GM21423 (cell line): ENCODE measurements at regions not wholly inside any gene's neighbourhood (a gene's known extent, or its start where the extent isn't known, plus 50 kb on each side); places are given as distances from the start of the nearest gene placed in this dataset.
"Not testable (repeated sequence)": the region's sequence is repeated elsewhere in the genome, so short reads cannot be mapped to it uniquely, and the experiment has no call there.

ENCODE experiments used
- ATAC-seq: cut with Tn5 transposase; IDR thresholded peaks from one replicate; pipeline ENCODE4 v1.9.1; 2021; ENCODE audit warnings: mild to moderate bottlenecking, moderate library complexity; ENCODE audit not compliant: unreplicated experiment

DNA sequence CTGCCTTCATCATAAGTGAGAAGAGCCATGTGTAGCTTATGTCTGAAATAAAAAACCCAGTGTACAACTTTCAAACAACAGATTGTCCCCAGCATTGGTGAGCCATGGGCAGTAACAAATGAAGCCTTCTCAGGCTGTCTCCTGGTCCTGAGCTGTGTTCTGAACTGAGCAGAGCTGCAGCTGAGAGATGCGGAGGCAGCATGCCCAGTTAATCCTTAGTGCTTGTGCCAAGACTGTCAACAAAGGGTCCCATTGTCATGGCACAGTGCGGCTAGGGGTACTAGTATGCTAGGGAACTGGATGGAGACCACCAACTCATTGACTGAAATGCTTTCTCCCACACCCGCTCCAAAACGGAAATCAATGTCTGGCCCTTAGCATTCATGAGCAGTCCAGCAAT is 154.3 kb downstream of the RMST start:
- no peak for ATAC-seq

GRCh38 chr12:97628962-97629361 is 166.4 kb downstream of the RMST start:
- no peak for ATAC-seq

- no peak for ATAC-seq
These were observed 166.8 kb downstream of the RMST start for GRCh38 chr12:97629382-97629781.

- ATAC-seq = no peak
These were observed 167.8 kb downstream of the RMST start for GRCh38 chr12:97630356-97630755.

DNA sequence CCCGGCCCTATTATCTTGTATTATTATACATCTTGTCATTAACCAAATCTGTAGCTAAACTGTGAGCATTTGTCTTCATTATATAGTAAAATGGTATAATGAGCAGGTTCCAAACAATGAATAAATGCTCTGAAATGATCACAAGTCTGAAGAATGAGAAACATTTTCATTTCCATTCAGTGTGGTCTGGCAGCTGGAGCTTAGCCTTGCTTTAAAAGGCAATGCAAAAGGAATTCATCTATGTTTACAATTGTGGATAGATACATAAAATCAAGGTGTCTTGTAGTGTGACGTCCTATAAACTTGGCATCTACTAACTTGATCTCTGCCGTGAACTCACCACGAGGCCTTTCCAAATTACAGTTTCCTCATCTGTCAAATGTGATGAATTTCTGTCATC is 168.3 kb downstream of the RMST start:
- ATAC-seq = no peak

- ATAC-seq = no peak
These were observed 175.2 kb downstream of the RMST start for GRCh38 chr12:97637770-97638169.

DNA sequence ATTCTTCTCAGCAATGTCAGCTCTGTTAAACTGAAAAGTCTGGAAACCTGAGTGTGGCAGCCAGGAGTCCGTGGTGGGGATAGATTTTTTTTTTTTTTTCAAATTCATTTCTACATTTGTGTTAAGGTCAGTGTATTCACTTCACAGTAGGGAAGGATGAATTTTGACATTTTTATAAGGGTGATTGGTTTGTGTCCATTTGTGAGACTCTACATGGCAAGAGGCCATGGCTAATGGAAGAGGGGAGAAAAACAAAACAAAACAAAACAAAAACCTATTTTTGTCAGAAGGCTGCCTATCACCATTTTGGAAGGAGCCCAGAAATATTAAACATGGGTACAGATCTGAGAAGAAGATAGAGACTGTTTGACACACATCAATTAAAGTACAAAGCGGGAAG is 176.1 kb downstream of the RMST start:
- ATAC-seq = no peak

GRCh38 chr12:97639702-97640101 is 177.1 kb downstream of the RMST start:
- ATAC-seq = no peak

DNA sequence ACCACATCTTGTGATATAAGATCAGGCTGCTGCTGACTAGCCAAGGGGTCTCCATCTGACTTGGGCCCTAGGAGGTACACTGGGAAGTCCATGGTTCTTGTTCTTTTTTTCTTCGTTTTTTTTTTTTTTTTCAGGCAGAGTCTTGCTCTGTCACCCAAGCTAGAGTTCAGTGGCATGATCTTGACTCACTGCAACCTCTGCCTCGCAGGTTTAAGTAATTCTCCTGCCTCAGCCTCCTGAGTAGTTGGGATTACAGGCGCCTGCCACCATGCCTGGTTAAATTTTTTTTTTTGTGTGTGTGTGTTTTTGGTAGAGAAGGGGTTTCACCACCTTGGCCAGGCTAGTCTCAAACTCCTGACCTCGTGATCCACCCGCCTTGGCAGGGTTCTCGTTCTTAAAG is 178.2 kb downstream of the RMST start:
- no peak for ATAC-seq

DNA sequence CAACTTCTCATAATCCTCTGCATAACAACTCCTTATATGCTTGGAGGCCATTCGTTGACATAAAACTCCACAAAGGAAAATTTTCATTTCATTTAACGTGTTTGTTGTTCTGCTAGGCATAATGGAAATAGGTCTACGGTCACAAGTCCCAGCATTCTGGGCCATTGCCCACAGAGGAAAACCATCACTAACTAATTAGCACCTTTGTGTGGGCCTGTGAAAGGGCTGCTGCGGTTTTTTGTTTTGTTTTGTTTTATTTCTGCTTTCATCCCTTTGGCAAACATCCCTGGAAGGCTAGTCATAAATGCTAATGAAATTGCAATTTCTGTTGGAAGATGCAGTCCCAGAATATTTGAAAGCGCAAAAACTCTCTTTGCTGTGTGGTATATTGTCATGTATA is 180.3 kb downstream of the RMST start:
- ATAC-seq = no peak

DNA sequence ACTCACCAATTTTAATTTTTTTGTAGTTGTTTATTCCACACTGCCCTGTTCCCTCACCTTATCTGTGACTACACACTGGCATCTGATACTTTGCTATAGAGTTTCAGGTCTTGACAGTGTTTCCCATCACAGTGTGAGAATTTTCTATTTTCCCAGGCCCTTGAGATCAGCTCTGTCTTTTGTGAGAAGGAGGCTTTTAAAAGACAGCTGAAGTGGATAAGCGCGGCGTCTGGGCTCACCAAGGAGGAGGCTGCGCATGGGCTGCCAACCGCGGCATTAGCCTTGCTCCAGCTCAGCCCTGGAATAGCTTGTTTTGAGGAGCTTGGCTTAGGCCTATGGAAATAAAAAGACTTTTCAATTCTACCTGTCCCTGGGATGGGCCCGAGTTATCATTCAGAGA is 181.3 kb downstream of the RMST start:
- no peak for ATAC-seq

DNA sequence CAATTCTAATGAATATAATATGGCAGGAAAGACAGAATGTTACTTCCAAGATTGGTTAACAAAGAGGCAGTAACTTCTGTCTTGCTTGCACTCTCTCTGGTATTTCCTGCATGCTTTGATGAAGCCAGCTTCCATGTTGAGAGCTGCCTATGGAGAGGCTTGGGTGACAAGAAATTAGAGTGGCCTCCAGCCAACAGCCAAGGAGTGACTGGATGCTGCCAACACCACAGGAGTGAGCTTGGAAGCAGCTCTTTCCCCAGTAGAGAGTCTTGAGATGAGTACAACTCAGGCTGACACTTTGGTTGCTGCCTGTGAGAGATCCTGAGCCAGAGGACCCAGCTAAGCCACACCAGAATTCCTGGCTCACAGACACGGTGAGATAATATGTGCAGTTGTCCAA is 183.1 kb downstream of the RMST start:
- ATAC-seq = no peak

- no peak for ATAC-seq
These were observed 184.5 kb downstream of the RMST start for GRCh38 chr12:97647142-97647541.

DNA sequence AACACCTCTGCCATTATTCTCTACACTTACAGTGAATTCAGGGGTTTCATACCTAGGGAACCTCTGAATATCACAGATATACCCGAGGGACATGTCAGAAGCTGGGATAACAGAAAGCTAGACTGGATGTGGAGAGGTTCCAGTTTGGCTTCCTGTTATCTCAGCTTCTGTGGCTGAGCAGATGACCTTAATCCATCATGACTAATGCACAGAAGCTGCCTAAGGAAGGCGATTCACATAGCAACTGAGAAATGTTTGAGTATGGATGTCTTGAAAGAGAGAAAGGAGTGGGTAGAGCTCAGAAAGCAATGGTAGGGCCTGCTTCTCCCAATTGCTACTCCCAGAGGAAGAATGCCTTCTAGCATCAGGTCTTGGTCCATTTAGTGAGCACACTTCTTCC is 187.6 kb downstream of the RMST start:
- ATAC-seq = no peak

- ATAC-seq = not testable (repeated sequence)
These were observed 193.9 kb downstream of the RMST start for GRCh38 chr12:97656548-97656947.

- ATAC-seq = no peak
These were observed 196.7 kb downstream of the RMST start for GRCh38 chr12:97659117-97659880.

DNA sequence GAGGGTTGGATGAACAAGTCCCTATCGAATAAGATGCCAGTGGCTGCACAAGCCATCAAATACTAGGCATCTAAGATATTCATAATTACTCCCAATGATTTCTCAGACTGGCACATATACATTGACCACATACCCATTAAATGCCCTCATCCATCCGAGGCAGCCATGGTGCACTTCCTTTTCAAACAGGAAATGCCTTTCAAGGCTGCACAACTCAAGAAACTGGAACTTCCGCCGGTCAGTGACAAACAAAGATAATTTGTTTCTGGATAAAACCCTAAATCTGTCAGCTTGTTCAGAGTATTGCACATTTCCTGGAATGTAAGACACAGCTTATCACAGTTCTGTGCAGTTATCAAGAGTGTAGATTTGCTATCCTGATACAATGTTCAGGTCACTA is 203.7 kb downstream of the RMST start:
- no peak for ATAC-seq

GRCh38 chr12:97672870-97673269 is 210.3 kb downstream of the RMST start:
- ATAC-seq = no peak

DNA sequence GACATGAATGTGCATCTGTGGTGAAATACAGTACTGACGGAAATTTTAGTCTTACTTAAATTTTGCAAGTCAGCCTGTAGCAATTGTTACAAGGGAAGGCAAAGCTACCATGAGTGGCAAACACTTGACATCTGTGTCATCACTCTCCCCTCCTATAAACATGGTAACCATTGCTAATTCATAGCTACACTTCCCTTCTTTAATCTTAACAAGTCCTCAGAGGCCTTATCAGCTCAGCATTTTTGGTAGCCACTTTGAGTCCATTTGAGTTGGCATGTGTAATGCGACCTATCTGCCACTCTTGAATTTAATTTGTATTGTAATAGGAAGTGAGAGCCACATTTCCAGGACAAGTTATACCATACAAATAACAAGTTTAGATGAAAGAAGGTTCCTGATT is 218.1 kb downstream of the RMST start:
- ATAC-seq = no peak

- no peak for ATAC-seq
These were observed 219.3 kb downstream of the RMST start for GRCh38 chr12:97681612-97682504.

DNA sequence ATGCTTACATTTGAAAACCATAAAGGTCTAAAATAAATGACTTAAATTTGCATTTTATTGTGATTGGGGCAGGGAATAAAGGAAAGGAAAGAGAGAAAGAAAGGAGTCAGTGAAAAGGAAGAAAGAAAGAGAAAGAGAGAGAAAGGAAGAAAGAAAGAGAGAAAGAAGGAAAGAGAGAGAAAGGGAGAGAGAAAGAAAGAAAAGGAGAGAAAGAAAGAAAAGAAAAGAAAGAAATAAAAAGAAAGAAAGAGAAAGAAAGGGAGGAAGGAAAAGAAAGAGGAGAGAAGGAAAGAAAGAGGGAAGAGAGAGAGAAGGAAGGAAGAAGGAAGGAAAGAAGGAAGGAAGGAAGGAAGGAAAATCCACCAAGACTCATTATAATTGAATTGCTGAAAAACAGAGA is 222.8 kb downstream of the RMST start:
- ATAC-seq = no peak

DNA sequence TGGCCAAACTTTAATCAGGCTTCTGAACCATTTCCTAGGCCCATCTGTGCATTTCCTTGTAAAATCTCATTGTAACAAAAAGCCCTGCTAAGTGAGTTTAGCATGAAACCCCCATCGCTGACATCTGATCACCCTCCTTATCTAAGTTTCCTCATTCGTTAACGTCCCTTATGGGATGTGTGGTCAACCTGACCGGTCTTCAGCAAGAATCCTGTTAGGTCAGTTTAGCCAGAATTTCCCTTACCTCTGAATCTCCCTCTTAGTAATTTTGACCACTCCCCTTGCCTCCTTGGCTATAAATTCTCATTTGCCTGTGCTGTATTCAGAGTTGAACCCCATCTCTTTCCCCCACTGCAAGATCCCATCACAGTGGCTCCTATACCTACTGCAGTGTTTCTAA is 239.3 kb downstream of the RMST start:
- ATAC-seq = no peak
